EH (cell line): ENCODE measurements at regions not wholly inside any gene's neighbourhood (a gene's known extent, or its start where the extent isn't known, plus 50 kb on each side); places are given as distances from the start of the nearest gene placed in this dataset.
"Not testable (repeated sequence)": the region's sequence is repeated elsewhere in the genome, so short reads cannot be mapped to it uniquely, and the experiment has no call there.

Experiments used
- DNase-seq: peaks from one replicate; pipeline ENCODE4 v3.0.0-alpha.2; 2015; ENCODE audit warnings: low read depth

GRCh38 chr6:138656364-138657064 lies 117.1 kb upstream of the CCDC28A start:
- DNase-seq, result no peak

GRCh38 chr6:138657065-138657425 lies 116.5 kb upstream of the CCDC28A start:
- DNase-seq, result no peak

GRCh38 chr6:138659998-138660397 lies 113.6 kb upstream of the CCDC28A start:
- DNase-seq, result no peak

GRCh38 chr6:138662471-138662870 lies 111.1 kb upstream of the CCDC28A start:
- DNase-seq, result peak; percentile 12

GRCh38 chr6:138663892-138664291 lies 109.7 kb upstream of the CCDC28A start:
- no peak for DNase-seq

GRCh38 chr6:138664745-138665144 lies 108.8 kb upstream of the CCDC28A start:
- DNase-seq, result no peak

- peak; percentile 43 for DNase-seq
These were observed 106.9 kb upstream of the CCDC28A start for GRCh38 chr6:138666636-138667035.

- DNase-seq, result no peak
These were observed 106.2 kb upstream of the CCDC28A start for GRCh38 chr6:138667408-138667807.

GRCh38 chr6:138671351-138671750 lies 102.2 kb upstream of the CCDC28A start:
- DNase-seq, result no peak

- DNase-seq, result no peak
These were observed 100.1 kb upstream of the CCDC28A start for GRCh38 chr6:138673346-138674014.

- DNase-seq, result not testable (repeated sequence)
These were observed 99.1 kb upstream of the CCDC28A start for GRCh38 chr6:138674444-138674843.

- DNase-seq, result no peak
These were observed 96.0 kb upstream of the CCDC28A start for GRCh38 chr6:138677538-138677937.

- DNase-seq, result no peak
These were observed 95.4 kb upstream of the CCDC28A start for GRCh38 chr6:138678168-138678567.

GRCh38 chr6:138680085-138680484 lies 93.5 kb upstream of the CCDC28A start:
- no peak for DNase-seq

GRCh38 chr6:138681627-138682026 lies 91.9 kb upstream of the CCDC28A start:
- DNase-seq, result no peak

- DNase-seq, result peak; percentile 72
These were observed 90.7 kb upstream of the CCDC28A start for GRCh38 chr6:138682704-138683527.

- no peak for DNase-seq
These were observed 88.3 kb upstream of the CCDC28A start for GRCh38 chr6:138685257-138685656.

GRCh38 chr6:138685781-138686180 lies 87.8 kb upstream of the CCDC28A start:
- no peak for DNase-seq

- no peak for DNase-seq
These were observed 85.0 kb upstream of the CCDC28A start for GRCh38 chr6:138688580-138688979.

GRCh38 chr6:138689849-138690248 lies 83.7 kb upstream of the CCDC28A start:
- DNase-seq, result no peak

- DNase-seq, result no peak
These were observed 82.5 kb upstream of the CCDC28A start for GRCh38 chr6:138690975-138691594.

- peak; percentile 78 for DNase-seq
These were observed 81.9 kb upstream of the CCDC28A start for GRCh38 chr6:138691595-138692057.
